Loucy (cell line): ENCODE measurements at regions not wholly inside any gene's neighbourhood (a gene's known extent, or its start where the extent isn't known, plus 50 kb on each side); places are given as distances from the start of the nearest gene placed in this dataset.

Experiments used
- CTCF ChIP-seq: fragments of 200-600 bp; sonication (generic); conservative IDR thresholded peaks from 2 replicates; pipeline ENCODE4 v1.5.1; 2014; ENCODE audit warnings: mild to moderate bottlenecking, antibody characterized with exemption, low read length
- EZH2phosphoT487 ChIP-seq: fragments of 200-600 bp; IDR thresholded peaks from 2 replicates; pipeline ENCODE4 v1.6.1; 2018; ENCODE audit warnings: antibody characterized with exemption, mild to moderate bottlenecking, moderate library complexity, borderline replicate concordance

- no peak for TF ChIP-seq CTCF
- no peak for TF ChIP-seq EZH2phosphoT487
Measured at GRCh38 chr9:1878811-1879210, 136.3 kb upstream of the SMARCA2 start.
